CD4-positive, alpha-beta T cell treated with Interleukin-1 beta for 1 hour (primary cell): ENCODE measurements at regions not wholly inside any gene's neighbourhood (a gene's known extent, or its start where the extent isn't known, plus 50 kb on each side); places are given as distances from the start of the nearest gene placed in this dataset.

Experiments
- DNase-seq, 2 donors: peaks; one replicate each; pipeline ENCODE4 v3.0.0-alpha.2; 2020 to 2022

GRCh38 chr6:104017410-104018381 lies 842.0 kb downstream of the HACE1 start:
- DNase-seq = no peak

- no peak for DNase-seq
Measured at GRCh38 chr6:104014163-104014959, 845.4 kb downstream of the HACE1 start.

GRCh38 chr6:104013312-104013971 lies 846.3 kb downstream of the HACE1 start:
- DNase-seq = no peak

GRCh38 chr6:104010897-104011296 lies 848.8 kb downstream of the HACE1 start:
- no peak for DNase-seq

GRCh38 chr6:104003803-104004516 lies 855.8 kb downstream of the HACE1 start:
- no peak for DNase-seq

- no peak for DNase-seq
Measured at GRCh38 chr6:103995571-103995970, 864.1 kb downstream of the HACE1 start.

GRCh38 chr6:103983860-103984259 lies 875.9 kb downstream of the HACE1 start:
- no peak for DNase-seq

- DNase-seq = no peak
Measured at GRCh38 chr6:103983011-103983410, 876.7 kb downstream of the HACE1 start.

GRCh38 chr6:103982574-103982973 lies 877.1 kb downstream of the HACE1 start:
- no peak for DNase-seq

- DNase-seq = no peak
Measured at GRCh38 chr6:103979308-103979707, 880.4 kb downstream of the HACE1 start.

- DNase-seq = no peak
Measured at GRCh38 chr6:103937389-103937788, 922.3 kb downstream of the HACE1 start.

GRCh38 chr6:103925317-103925716 lies 934.4 kb downstream of the HACE1 start:
- DNase-seq = no peak

GRCh38 chr6:103910018-103910417 lies 949.7 kb downstream of the HACE1 start:
- DNase-seq = no peak

GRCh38 chr6:103908898-103909297 lies 950.8 kb downstream of the HACE1 start:
- no peak for DNase-seq

GRCh38 chr6:103895136-103895535 lies 964.6 kb downstream of the HACE1 start:
- DNase-seq = no peak

- DNase-seq = no peak
Measured at GRCh38 chr6:103893141-103893581, 966.6 kb downstream of the HACE1 start.

- no peak for DNase-seq
Measured at GRCh38 chr6:103886951-103887350, 972.8 kb downstream of the HACE1 start.

GRCh38 chr6:103885446-103885845 lies 974.3 kb downstream of the HACE1 start:
- no peak for DNase-seq

GRCh38 chr6:103879800-103880199 lies 979.9 kb downstream of the HACE1 start:
- no peak for DNase-seq

- no peak for DNase-seq
Measured at GRCh38 chr6:103875221-103875620, 984.5 kb downstream of the HACE1 start.

GRCh38 chr6:103874575-103874974 lies 985.1 kb downstream of the HACE1 start:
- DNase-seq = no peak

GRCh38 chr6:103872678-103873077 lies 987.0 kb downstream of the HACE1 start:
- no peak for DNase-seq

- no peak for DNase-seq
Measured at GRCh38 chr6:103872233-103872632, 987.5 kb downstream of the HACE1 start.
